Activated B cell treated with CpG ODN at 0.5 μM for 24 hours (primary cell): ENCODE measurements at regions not wholly inside any gene's neighbourhood (a gene's known extent, or its start where the extent isn't known, plus 50 kb on each side); places are given as distances from the start of the nearest gene placed in this dataset.

ENCODE experiments used
- ATAC-seq: fragments of 200-7000 bp; cut with Tn5 transposase; one replicate; pipeline ENCODE4 v1.10.0; 2021; ENCODE audit warnings: low read depth, mild to moderate bottlenecking, moderate library complexity
- CTCF ChIA-PET: fragments of 350-600 bp; sonication (Branson Sonifier 250); formaldehyde crosslinking; loops from one replicate; lab custom pipeline; 2021; ENCODE audit warnings: antibody characterized with exemption; lab: Charles Lee
- POLR2A ChIA-PET: fragments of 350-600 bp; sonication (Branson Sonifier 250); formaldehyde crosslinking; loops from one replicate; lab custom pipeline; 2021; ENCODE audit warnings: antibody characterized with exemption; lab: Charles Lee
- DNase-seq: peaks from one replicate; pipeline ENCODE4 v3.0.0; 2022
- H3K27ac Mint-ChIP-seq: one replicate; pipeline ENCODE4 v1.8.0; 2020; ENCODE audit warnings: mixed read lengths
- H3K27me3 Mint-ChIP-seq: one replicate; pipeline ENCODE4 v1.8.0; 2021; ENCODE audit warnings: mixed read lengths
- H3K36me3 Mint-ChIP-seq: one replicate; pipeline ENCODE4 v1.8.0; 2021; ENCODE audit warnings: low read depth, mixed read lengths
- H3K4me1 Mint-ChIP-seq: one replicate; pipeline ENCODE4 v1.8.0; 2021; ENCODE audit warnings: mixed read lengths
- H3K4me3 Mint-ChIP-seq: one replicate; pipeline ENCODE4 v1.8.0; 2020; ENCODE audit warnings: mild to moderate bottlenecking, mixed read lengths
- H3K9me3 Mint-ChIP-seq: one replicate; pipeline ENCODE4 v1.8.0; 2020; ENCODE audit warnings: mixed read lengths
- intact Hi-C: fragments of 100-400 bp; cut with micrococcal nuclease; formaldehyde crosslinking; loops from one replicate; pipeline ENCODE4 v1.15.1; 2024
- TF ChIP-seq, protein P1 (sequence below): fragments of 200-600 bp; IDR thresholded peaks from one replicate; pipeline ENCODE4 v1.8.0; 2022; ENCODE audit warnings: antibody characterized with exemption, mild to moderate bottlenecking

DNA sequence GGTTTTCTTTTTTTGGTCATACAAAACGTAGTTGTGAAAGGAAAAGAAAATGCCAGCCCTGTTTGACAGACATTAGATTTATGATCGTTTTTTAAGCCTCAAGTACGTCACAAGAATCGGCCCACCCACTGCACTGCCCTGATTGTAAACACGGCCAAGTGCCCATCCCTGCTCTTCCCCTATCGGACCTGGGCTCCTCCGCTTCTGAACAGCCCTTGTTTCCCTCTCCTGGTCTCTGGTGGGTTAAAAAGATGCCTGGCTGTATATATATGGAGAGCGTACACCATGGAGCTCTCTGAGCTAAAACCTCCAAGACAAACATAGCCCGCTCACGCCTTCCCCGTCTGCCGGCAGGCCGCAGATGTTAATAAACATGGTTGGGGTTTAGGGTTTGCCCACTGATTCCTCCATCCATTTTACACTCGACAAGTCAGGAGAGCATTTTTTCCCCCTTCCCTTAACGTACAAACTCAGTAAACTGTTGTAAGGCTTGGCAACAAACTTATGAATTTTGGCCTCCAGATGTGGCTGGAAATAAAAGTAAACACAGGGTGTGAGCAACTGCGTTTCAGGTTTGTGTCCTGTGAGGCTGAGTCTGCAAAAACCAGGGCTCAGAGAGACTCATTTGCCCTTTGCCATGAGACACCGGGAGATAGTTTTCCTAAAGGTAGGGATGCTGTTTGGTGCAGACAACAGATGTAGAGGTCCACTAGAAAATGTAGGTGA, 325.9 kb downstream of the SOX9 start:
- POLR2A ChIA-PET, result no interaction called here
- Mint-ChIP-seq H3K4me3 (no peak overlapping the region), H3K27me3 (no peaks in the 10 kb centered on the region), H3K4me1 (no peaks in the 10 kb centered on the region), H3K27ac (no peak overlapping the region), H3K36me3 (no peaks in the 10 kb centered on the region), H3K9me3 (no peaks in the 10 kb centered on the region)
- CTCF ChIA-PET, result no interaction called here
- DNase-seq, result no peak
- ATAC-seq, result no peak
- TF ChIP-seq, protein P1, sequence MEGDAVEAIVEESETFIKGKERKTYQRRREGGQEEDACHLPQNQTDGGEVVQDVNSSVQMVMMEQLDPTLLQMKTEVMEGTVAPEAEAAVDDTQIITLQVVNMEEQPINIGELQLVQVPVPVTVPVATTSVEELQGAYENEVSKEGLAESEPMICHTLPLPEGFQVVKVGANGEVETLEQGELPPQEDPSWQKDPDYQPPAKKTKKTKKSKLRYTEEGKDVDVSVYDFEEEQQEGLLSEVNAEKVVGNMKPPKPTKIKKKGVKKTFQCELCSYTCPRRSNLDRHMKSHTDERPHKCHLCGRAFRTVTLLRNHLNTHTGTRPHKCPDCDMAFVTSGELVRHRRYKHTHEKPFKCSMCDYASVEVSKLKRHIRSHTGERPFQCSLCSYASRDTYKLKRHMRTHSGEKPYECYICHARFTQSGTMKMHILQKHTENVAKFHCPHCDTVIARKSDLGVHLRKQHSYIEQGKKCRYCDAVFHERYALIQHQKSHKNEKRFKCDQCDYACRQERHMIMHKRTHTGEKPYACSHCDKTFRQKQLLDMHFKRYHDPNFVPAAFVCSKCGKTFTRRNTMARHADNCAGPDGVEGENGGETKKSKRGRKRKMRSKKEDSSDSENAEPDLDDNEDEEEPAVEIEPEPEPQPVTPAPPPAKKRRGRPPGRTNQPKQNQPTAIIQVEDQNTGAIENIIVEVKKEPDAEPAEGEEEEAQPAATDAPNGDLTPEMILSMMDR, result no peak
- intact Hi-C loops, result no loop called here

DNA sequence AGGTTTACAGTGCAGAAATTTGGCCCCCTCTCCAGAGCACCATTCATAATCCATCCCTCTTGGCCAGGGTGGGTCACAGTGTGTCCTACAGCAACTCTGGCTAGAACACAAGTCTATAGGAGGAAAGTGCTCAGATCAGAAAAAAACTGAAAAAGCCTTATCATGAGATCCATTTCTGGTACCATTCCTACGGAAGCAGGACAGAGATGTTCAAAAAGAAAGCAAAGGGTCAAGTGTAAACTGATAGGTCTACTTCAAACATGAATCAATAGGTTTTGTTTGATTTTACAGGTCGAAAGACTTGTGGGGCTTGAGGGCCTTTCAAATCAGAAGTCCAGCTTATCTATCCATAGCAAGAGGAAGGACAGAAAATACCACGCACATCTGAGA, 326.4 kb downstream of the SOX9 start:
- POLR2A ChIA-PET, result no interaction called here
- Mint-ChIP-seq H3K4me3 (no peak overlapping the region), H3K27me3 (no peaks in the 10 kb centered on the region), H3K27ac (no peak overlapping the region), H3K9me3 (no peaks in the 10 kb centered on the region), H3K4me1 (no peaks in the 10 kb centered on the region), H3K36me3 (no peaks in the 10 kb centered on the region)
- ATAC-seq (no peak), DNase-seq (no peak)
- intact Hi-C loops, result no loop called here
- CTCF ChIA-PET, result no interaction called here
- TF ChIP-seq, protein P1, result no peak

DNA sequence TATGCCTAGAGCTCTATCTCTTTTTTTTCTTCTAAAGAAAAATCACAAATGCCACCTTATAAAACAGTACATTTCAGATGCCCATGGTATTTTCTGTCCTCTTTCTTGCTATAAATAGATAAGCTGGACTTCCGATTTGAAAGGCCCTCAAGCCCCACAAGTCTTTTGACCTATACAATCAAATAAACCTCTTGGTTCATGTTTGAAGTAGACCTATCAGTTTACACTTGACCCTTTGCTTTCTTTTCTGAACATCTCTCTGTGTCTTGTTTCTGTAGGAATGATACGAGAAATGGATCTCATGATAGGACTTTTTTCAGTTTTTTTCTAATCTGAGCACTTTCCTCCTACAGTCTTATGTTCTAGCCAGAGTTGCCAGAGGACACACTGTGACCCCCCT, 327.2 kb downstream of the SOX9 start:
- no peaks in the 10 kb centered on the region for H3K36me3 Mint-ChIP-seq
- no peaks in the 10 kb centered on the region for H3K27me3 Mint-ChIP-seq
- ChIA-PET POLR2A (no interaction called here), CTCF (no interaction called here)
- DNase-seq (no peak), ATAC-seq (no peak)
- H3K4me1 Mint-ChIP-seq, result no peaks in the 10 kb centered on the region
- no peaks in the 10 kb centered on the region for H3K9me3 Mint-ChIP-seq
- H3K4me3 Mint-ChIP-seq, result no peak overlapping the region
- intact Hi-C loops, result no loop called here
- H3K27ac Mint-ChIP-seq, result no peak overlapping the region
- TF ChIP-seq, protein P1, result no peak

DNA sequence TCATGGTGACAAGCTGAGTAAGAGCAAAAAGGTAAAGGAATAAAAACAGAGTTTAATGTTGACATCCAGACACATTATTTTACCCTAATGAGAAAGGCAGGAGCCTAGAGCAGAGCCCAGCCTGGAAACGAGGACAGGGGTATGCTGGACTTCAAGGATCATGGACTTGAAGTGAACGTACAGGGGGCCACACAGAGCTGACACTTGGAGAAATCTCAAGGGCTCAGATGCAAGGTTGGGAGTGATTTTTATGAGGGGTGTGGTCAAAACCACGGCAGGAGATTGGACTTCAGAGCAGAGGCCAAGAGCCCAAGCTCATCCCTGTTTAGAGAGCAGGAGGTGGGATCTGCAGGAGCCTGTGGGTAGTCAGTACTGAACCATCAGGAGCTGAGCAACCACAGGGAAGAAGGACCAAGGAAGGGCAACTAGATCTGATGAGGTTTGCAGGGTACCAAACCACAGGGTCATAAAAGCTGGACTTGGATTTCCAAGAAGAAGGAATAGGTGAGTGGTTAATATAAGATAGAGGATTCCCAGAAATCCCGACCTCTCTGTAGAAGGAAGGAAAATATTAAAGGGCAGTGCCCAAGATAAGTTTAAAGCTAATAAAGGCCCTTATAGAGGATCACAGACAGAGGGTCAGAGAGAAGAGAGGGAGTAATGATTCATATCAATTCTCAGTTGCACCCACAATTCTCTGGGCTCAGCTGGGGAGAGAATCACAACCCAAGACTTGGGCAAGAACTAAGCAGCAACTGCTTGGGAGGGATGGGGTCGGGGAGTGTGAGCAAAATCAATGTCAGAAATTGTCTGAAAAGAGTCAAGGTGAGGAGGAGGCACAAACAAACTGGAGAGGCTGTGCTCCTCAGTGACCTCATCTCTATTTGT, 331.7 kb downstream of the SOX9 start:
- Mint-ChIP-seq H3K36me3 (no peaks in the 10 kb centered on the region), H3K9me3 (no peaks in the 10 kb centered on the region), H3K4me1 (no peaks in the 10 kb centered on the region), H3K4me3 (no peak overlapping the region), H3K27me3 (no peaks in the 10 kb centered on the region), H3K27ac (no peak overlapping the region)
- no peak for DNase-seq
- TF ChIP-seq, protein P1, result no peak
- CTCF ChIA-PET, result no interaction called here
- intact Hi-C loops, result no loop called here
- POLR2A ChIA-PET, result no interaction called here
- no peak for ATAC-seq

DNA sequence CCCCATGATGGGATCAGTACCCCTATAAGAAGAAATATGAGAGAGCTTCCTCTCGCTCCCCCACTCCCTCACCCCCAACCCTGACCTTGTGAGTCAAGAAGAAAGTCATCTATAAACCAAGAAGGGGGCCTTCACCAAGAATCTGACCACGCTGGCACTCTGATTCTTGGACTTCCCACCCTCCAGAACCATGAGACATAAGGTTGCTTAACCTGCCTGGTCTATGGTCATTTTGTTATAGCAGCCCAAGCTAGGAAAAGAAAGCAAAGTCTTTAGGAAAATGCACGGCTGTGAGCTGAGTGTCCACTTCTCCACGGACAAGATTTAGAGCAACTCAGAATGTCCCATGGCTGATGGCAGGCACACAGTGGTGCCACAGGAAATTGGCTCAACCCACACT, 333.5 kb downstream of the SOX9 start:
- no peaks in the 10 kb centered on the region for H3K36me3 Mint-ChIP-seq
- no peak overlapping the region for H3K4me3 Mint-ChIP-seq
- H3K4me1 Mint-ChIP-seq, result no peaks in the 10 kb centered on the region
- intact Hi-C loops, result no loop called here
- TF ChIP-seq, protein P1, result no peak
- H3K9me3 Mint-ChIP-seq, result no peaks in the 10 kb centered on the region
- DNase-seq (no peak), ATAC-seq (no peak)
- ChIA-PET CTCF (no interaction called here), POLR2A (no interaction called here)
- H3K27ac Mint-ChIP-seq, result no peak overlapping the region
- H3K27me3 Mint-ChIP-seq, result no peaks in the 10 kb centered on the region
